Osteoblast (primary cell): ENCODE measurements at regions not wholly inside any gene's neighbourhood (a gene's known extent, or its start where the extent isn't known, plus 50 kb on each side); places are given as distances from the start of the nearest gene placed in this dataset.
A peak's percentile ranks its signal among the peaks of the same experiment; 100 is the strongest.

Source experiments
- DNase-seq: peaks from one replicate; pipeline ENCODE4 v3.0.0; 2011; ENCODE audit warnings: low spot score, mixed read lengths; ENCODE audit not compliant: insufficient read length; ENCODE audit errors: missing footprints
- H2AFZ ChIP-seq: 2 replicates; pipeline ENCODE4 v1.6.0; 2011; ENCODE audit warnings: mild to moderate bottlenecking, low read length
- H3K27ac ChIP-seq: 2 replicates; pipeline ENCODE4 v1.5.1; 2011; ENCODE audit warnings: mild to moderate bottlenecking, low read depth, low read length, moderate library complexity
- H3K27me3 ChIP-seq: 2 replicates; pipeline ENCODE4 v1.6.0; 2012; ENCODE audit warnings: mild to moderate bottlenecking, control low read depth, inconsistent platforms, low read length, moderate library complexity; ENCODE audit not compliant: insufficient read depth
- H3K36me3 ChIP-seq: 2 replicates; pipeline ENCODE4 v1.5.1; 2011; ENCODE audit warnings: mild to moderate bottlenecking, low read length, control low read depth, moderate library complexity; ENCODE audit not compliant: insufficient read depth
- H3K4me1 ChIP-seq: 2 replicates; pipeline ENCODE4 v1.5.1; 2011; ENCODE audit warnings: mild to moderate bottlenecking, low read length, control low read depth, moderate library complexity; ENCODE audit not compliant: insufficient read depth
- H3K4me2 ChIP-seq: 2 replicates; pipeline ENCODE4 v1.6.0; 2011; ENCODE audit warnings: mild to moderate bottlenecking, low read length; ENCODE audit not compliant: insufficient read depth
- H3K4me3 ChIP-seq: fragments of 200-600 bp; sonication (generic); 3 replicates; pipeline ENCODE4 v1.5.1; 2012; ENCODE audit warnings: mild to moderate bottlenecking, low read length, inconsistent platforms; ENCODE audit not compliant: insufficient read depth
- H3K79me2 ChIP-seq: 2 replicates; pipeline ENCODE4 v1.6.0; 2012; ENCODE audit warnings: mild to moderate bottlenecking, low read length, control low read depth, inconsistent platforms; ENCODE audit not compliant: insufficient read depth
- H3K9me3 ChIP-seq: 2 replicates; pipeline ENCODE4 v1.5.1; 2011; ENCODE audit warnings: low read depth, low read length, control low read depth
- H4K20me1 ChIP-seq: 2 replicates; pipeline ENCODE4 v1.6.0; 2012; ENCODE audit warnings: mild to moderate bottlenecking, low read length, control low read depth; ENCODE audit not compliant: insufficient read depth
- CTCF ChIP-seq: IDR thresholded peaks from 2 replicates; pipeline ENCODE4 v1.5.1; 2011; ENCODE audit warnings: mild to moderate bottlenecking, low read depth, low read length, moderate library complexity; ENCODE audit errors: extremely low read depth

- no peak for TF ChIP-seq CTCF
Measured at GRCh38 chr12:90683871-90684270, 271.1 kb downstream of the CCER1 start.

GRCh38 chr12:90682398-90682797 is 272.6 kb downstream of the CCER1 start:
- TF ChIP-seq CTCF, result no peak
- peak; percentile 43 for DNase-seq
- Histone ChIP-seq H3K4me1 (peaks cover 15% of the 10 kb centered on the region), H3K79me2 (no peaks in the 10 kb centered on the region), H3K9me3 (no peaks in the 10 kb centered on the region), H3K4me2 (peak overlapping the region; percentile 44), H3K4me3 (no peak overlapping the region), H2AFZ (peak overlapping the region; percentile 35), H3K36me3 (no peaks in the 10 kb centered on the region), H4K20me1 (no peaks in the 10 kb centered on the region), H3K27ac (peak overlapping the region; percentile 70), H3K27me3 (no peaks in the 10 kb centered on the region)

More at GRCh38 chr12:90683871-90684270, 271.1 kb downstream of the CCER1 start:
- Histone ChIP-seq H3K27ac (no peak overlapping the region), H3K4me2 (no peak overlapping the region), H3K79me2 (no peaks in the 10 kb centered on the region), H3K4me3 (no peak overlapping the region), H3K4me1 (peaks cover 15% of the 10 kb centered on the region), H3K27me3 (no peaks in the 10 kb centered on the region), H3K36me3 (no peaks in the 10 kb centered on the region), H2AFZ (no peak overlapping the region), H3K9me3 (no peaks in the 10 kb centered on the region), H4K20me1 (no peaks in the 10 kb centered on the region)
- DNase-seq, result no peak

GRCh38 chr12:90679674-90680073 is 275.3 kb downstream of the CCER1 start:
- TF ChIP-seq CTCF, result no peak
- Histone ChIP-seq H2AFZ (no peak overlapping the region), H3K27ac (no peak overlapping the region), H3K4me1 (peaks cover 15% of the 10 kb centered on the region), H3K36me3 (no peaks in the 10 kb centered on the region), H3K27me3 (no peaks in the 10 kb centered on the region), H4K20me1 (no peaks in the 10 kb centered on the region), H3K79me2 (no peaks in the 10 kb centered on the region), H3K4me2 (no peak overlapping the region), H3K4me3 (no peak overlapping the region), H3K9me3 (no peaks in the 10 kb centered on the region)
- no peak for DNase-seq

- no peak overlapping the region for H2AFZ ChIP-seq
- H3K4me2 ChIP-seq, result no peak overlapping the region
- H3K27me3 ChIP-seq, result no peaks in the 10 kb centered on the region
- no peaks in the 10 kb centered on the region for H3K36me3 ChIP-seq
- no peaks in the 10 kb centered on the region for H4K20me1 ChIP-seq
- TF ChIP-seq CTCF, result no peak
- no peak for DNase-seq
- H3K79me2 ChIP-seq, result no peaks in the 10 kb centered on the region
- H3K9me3 ChIP-seq, result no peaks in the 10 kb centered on the region
- H3K4me3 ChIP-seq, result no peak overlapping the region
- H3K27ac ChIP-seq, result no peak overlapping the region
- H3K4me1 ChIP-seq, result peaks cover 10% of the 10 kb centered on the region
Measured at GRCh38 chr12:90677552-90677951, 277.4 kb downstream of the CCER1 start.
